BJ (cell line): ENCODE measurements at regions not wholly inside any gene's neighbourhood (a gene's known extent, or its start where the extent isn't known, plus 50 kb on each side); places are given as distances from the start of the nearest gene placed in this dataset.

ENCODE experiments used
- CTCF ChIA-PET: fragments of 350-600 bp; formaldehyde crosslinking; extraction: SDS; loops from one replicate; lab custom pipeline; 2021; ENCODE audit warnings: antibody characterized with exemption, inconsistent platforms; lab: Yijun Ruan, JAX
- POLR2A ChIA-PET: fragments of 300-600 bp; sonication (Branson Sonifier 250); formaldehyde crosslinking; extraction: SDS; loops from one replicate; lab custom pipeline; 2021; ENCODE audit warnings: antibody characterized with exemption; lab: Charles Lee
- DNase-seq: peaks from one replicate; pipeline ENCODE4 v3.0.0-alpha.2; 2011; ENCODE audit warnings: low read depth
- H3K27me3 ChIP-seq: 2 replicates; pipeline ENCODE4 v1.6.0; 2011; ENCODE audit warnings: low read length; ENCODE audit not compliant: control insufficient read depth, insufficient read depth
- H3K36me3 ChIP-seq: 2 replicates; pipeline ENCODE4 v1.5.1; 2011; ENCODE audit warnings: low read length; ENCODE audit not compliant: control insufficient read depth, insufficient read depth
- H3K4me3 ChIP-seq: 2 replicates; pipeline ENCODE4 v1.5.1; 2011; ENCODE audit warnings: low read depth, mild to moderate bottlenecking, control low read depth, low read length
- CTCF ChIP-seq: IDR thresholded peaks from 2 replicates; pipeline ENCODE4 v1.5.1; 2011; ENCODE audit warnings: low read depth, mild to moderate bottlenecking, control low read depth, inconsistent platforms, low read length, moderate library complexity; ENCODE audit not compliant: insufficient read depth

- Histone ChIP-seq H3K4me3 (no peak overlapping the region), H3K36me3 (no peaks in the 10 kb centered on the region), H3K27me3 (no peaks in the 10 kb centered on the region)
- no peak for DNase-seq
- ChIA-PET POLR2A (no interaction called here), CTCF (no interaction called here)
- no peak for TF ChIP-seq CTCF
Measured at GRCh38 chr12:78793491-78793890, 71.1 kb upstream of the SYT1 start.

- DNase-seq: no peak
- POLR2A ChIA-PET: no interaction called here
- Histone ChIP-seq H3K36me3 (no peaks in the 10 kb centered on the region), H3K27me3 (no peaks in the 10 kb centered on the region), H3K4me3 (no peak overlapping the region)
- TF ChIP-seq CTCF: no peak
- CTCF ChIA-PET: no interaction called here
Measured at GRCh38 chr12:78793982-78794381, 70.6 kb upstream of the SYT1 start.

GRCh38 chr12:78795934-78796445, 68.6 kb upstream of the SYT1 start:
- DNase-seq: no peak
- no peaks in the 10 kb centered on the region for H3K27me3 ChIP-seq
- ChIA-PET POLR2A (no interaction called here), CTCF (no interaction called here)
- no peak overlapping the region for H3K4me3 ChIP-seq
- no peak for TF ChIP-seq CTCF
- no peaks in the 10 kb centered on the region for H3K36me3 ChIP-seq

DNA sequence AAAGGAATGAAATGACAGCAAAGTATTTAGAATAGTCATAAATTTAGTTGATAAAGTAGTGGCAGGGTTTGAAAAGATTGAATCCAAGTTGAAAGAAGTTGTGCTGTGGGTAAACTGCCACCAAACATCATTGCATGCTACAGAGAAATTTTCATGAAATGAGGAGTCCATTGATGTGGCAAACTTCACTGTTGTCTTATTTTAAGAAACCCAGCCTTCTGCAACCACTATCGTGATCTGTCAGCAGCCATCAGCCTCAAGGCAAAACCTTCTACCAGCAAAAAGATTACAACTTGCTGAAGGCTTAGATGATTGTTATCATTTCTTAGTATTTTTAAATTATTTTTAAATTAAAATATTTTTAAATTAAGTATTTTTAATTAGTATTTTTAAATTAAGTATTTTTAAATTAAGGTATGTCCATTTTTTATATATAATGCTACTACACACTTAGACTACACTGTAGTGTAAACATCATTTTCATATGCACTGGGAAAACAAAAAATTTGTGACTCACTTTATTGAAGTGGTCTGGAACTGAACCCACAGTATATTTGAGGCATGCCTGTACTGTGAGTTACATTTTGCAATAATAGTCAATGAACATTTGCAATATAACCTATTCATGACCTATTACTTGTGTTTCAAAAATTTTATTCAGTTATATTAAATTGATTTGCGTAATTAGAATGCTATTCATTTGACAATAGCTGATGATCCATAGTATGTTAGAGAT, 67.2 kb upstream of the SYT1 start:
- H3K4me3 ChIP-seq: no peak overlapping the region
- DNase-seq: no peak
- ChIA-PET POLR2A (no interaction called here), CTCF (no interaction called here)
- TF ChIP-seq CTCF: no peak
- H3K27me3 ChIP-seq: no peaks in the 10 kb centered on the region
- H3K36me3 ChIP-seq: no peaks in the 10 kb centered on the region

DNA sequence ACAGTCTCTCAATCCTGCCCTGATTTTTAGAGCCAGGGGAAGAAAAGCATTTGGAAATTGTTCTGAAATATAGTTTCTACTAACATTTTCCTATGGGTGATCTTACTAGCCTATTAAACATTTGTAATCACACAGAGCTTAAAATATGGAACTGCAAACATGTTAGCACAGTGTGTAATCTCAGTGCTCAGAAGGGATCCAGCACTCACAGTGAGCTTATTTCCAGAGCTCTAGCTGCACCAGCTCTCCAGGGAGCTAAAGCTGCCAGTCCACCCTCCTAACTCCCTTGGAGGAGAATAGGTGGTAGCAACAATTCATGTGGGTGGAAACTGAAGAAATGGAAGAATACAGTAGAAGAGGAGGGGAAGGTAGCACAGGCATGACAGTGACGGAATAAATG, 64.9 kb upstream of the SYT1 start:
- CTCF ChIA-PET: no interaction called here

More for the DNA sequence above, 64.9 kb upstream of the SYT1 start:
- TF ChIP-seq CTCF: no peak
- no peak overlapping the region for H3K4me3 ChIP-seq
- POLR2A ChIA-PET: no interaction called here
- H3K36me3 ChIP-seq: no peaks in the 10 kb centered on the region
- H3K27me3 ChIP-seq: no peaks in the 10 kb centered on the region
- no peak for DNase-seq
